ENCODE measurements at regions not wholly inside any gene's neighbourhood (a gene's known extent, or its start where the extent isn't known, plus 50 kb on each side); places are given as distances from the start of the nearest gene placed in this dataset.

- H3K9me3 ChIP-seq (replicated peaks; ENCODE audit: control insufficient read depth, insufficient read depth, low read length), result no peaks in the 10 kb centered on the region
- dilution Hi-C loops (cut with MboI; ENCODE audit: extremely low pct_ligation_motif_present, low sequenced_read_pairs), result no loop called here
- no TSS peak for BruUV-seq (replicated peaks)
- H3K36me3 ChIP-seq (ENCODE audit: control insufficient read depth in 2 of 2, extremely low read depth in 1 of 2, insufficient read depth in 2 of 2, low read length in 2 of 2), result no peaks in the 10 kb centered on the region
- H3K4me2 ChIP-seq (ENCODE audit: insufficient read depth, low read length), result no peak overlapping the region
- no peak overlapping the region for H3K9ac ChIP-seq (replicated peaks; ENCODE audit: extremely low read depth, insufficient read depth, low read length)
- DNase-seq (ENCODE audit: low read depth, low spot score), result no peak
- peaks cover 16% of the 10 kb centered on the region for H3K4me1 ChIP-seq (ENCODE audit: control insufficient read depth, extremely low read depth, insufficient read depth, low read length)
- no peak overlapping the region for H3K27ac ChIP-seq (ENCODE audit: insufficient read depth, low read depth, low read length)
- ChIA-PET CTCF (interaction anchor here (1.5 kb wide), 1 partner anchor 52 kb away, joined by 3 read pairs; no protein-coding TSS in a partner anchor), POLR2A (no interaction called here)
- no peak for TF ChIP-seq MYC (IDR thresholded peaks at IDR 0.05; ENCODE audit: low read depth, low read length)
- TF ChIP-seq MAX (IDR thresholded peaks at IDR 0.05; ENCODE audit: insufficient read depth, insufficient read length), result no peak
- no peak for TF ChIP-seq POLR2AphosphoS5 (IDR thresholded peaks at IDR 0.05; ENCODE audit: insufficient read depth, low read depth, low read length)
- TF ChIP-seq JUN (IDR thresholded peaks at IDR 0.05; ENCODE audit: borderline replicate concordance, insufficient read depth, insufficient read length, low read depth), result no peak
- no peak for TF ChIP-seq GATA2 (IDR thresholded peaks at IDR 0.05; ENCODE audit: insufficient read depth, insufficient read length, low read depth, low read length)
- TF ChIP-seq FOS (IDR thresholded peaks at IDR 0.05; ENCODE audit: borderline replicate concordance, insufficient read depth, low read length), result no peak
- no peak for TF ChIP-seq POLR2A (IDR thresholded peaks at IDR 0.05; ENCODE audit: low read depth, low read length)
- FAIRE-seq, result no peak
- intact Hi-C loops (cut with micrococcal nuclease), result no loop called here
- H4K20me1 ChIP-seq (replicated peaks; ENCODE audit: control insufficient read depth, extremely low read depth, insufficient read depth, low read length), result no peaks in the 10 kb centered on the region
- H3K79me2 ChIP-seq (ENCODE audit: control insufficient read depth, insufficient read depth, low read length), result no peaks in the 10 kb centered on the region
- no peak overlapping the region for H3K4me3 ChIP-seq (replicated peaks in 1 of 3; ENCODE audit: insufficient read depth in 1 of 3, low read depth in 1 of 3, low read length in 3 of 3)
- H2AFZ ChIP-seq (ENCODE audit: low read depth, low read length), result no peak overlapping the region
- no peaks in the 10 kb centered on the region for H3K27me3 ChIP-seq (ENCODE audit: control insufficient read depth in 2 of 2, insufficient read depth in 2 of 2, low read length in 2 of 2)
- H3K9me1 ChIP-seq (replicated peaks; ENCODE audit: control insufficient read depth, extremely low read depth, insufficient read depth, low read length), result no peaks in the 10 kb centered on the region
Measured at GRCh38 chr5:135273212-135273611, 125.8 kb downstream of the MACROH2A1 start.

- DNase-seq (ENCODE audit: low read depth, low spot score) (no peak), FAIRE-seq (no peak)
- ChIA-PET CTCF (no interaction called here), POLR2A (no interaction called here)
- Histone ChIP-seq H3K4me3 (replicated peaks in 1 of 3; ENCODE audit: insufficient read depth in 1 of 3, low read depth in 1 of 3, low read length in 3 of 3) (no peak overlapping the region), H3K9ac (replicated peaks; ENCODE audit: extremely low read depth, insufficient read depth, low read length) (no peak overlapping the region), H3K9me3 (replicated peaks; ENCODE audit: control insufficient read depth, insufficient read depth, low read length) (no peaks in the 10 kb centered on the region), H3K27ac (ENCODE audit: insufficient read depth, low read depth, low read length) (no peak overlapping the region), H4K20me1 (replicated peaks; ENCODE audit: control insufficient read depth, extremely low read depth, insufficient read depth, low read length) (no peaks in the 10 kb centered on the region), H3K9me1 (replicated peaks; ENCODE audit: control insufficient read depth, extremely low read depth, insufficient read depth, low read length) (no peaks in the 10 kb centered on the region), H3K27me3 (ENCODE audit: control insufficient read depth in 2 of 2, insufficient read depth in 2 of 2, low read length in 2 of 2) (no peaks in the 10 kb centered on the region), H2AFZ (ENCODE audit: low read depth, low read length) (no peak overlapping the region), H3K79me2 (ENCODE audit: control insufficient read depth, insufficient read depth, low read length) (no peaks in the 10 kb centered on the region), H3K4me1 (ENCODE audit: control insufficient read depth, extremely low read depth, insufficient read depth, low read length) (peaks cover 16% of the 10 kb centered on the region), H3K36me3 (ENCODE audit: control insufficient read depth in 2 of 2, extremely low read depth in 1 of 2, insufficient read depth in 2 of 2, low read length in 2 of 2) (no peaks in the 10 kb centered on the region), H3K4me2 (ENCODE audit: insufficient read depth, low read length) (no peak overlapping the region)
- intact Hi-C loops (cut with micrococcal nuclease), result no loop called here
- BruUV-seq (replicated peaks), result no TSS peak
- no peak for TF ChIP-seq CTCF (IDR thresholded peaks at IDR 0.05; ENCODE audit: extremely low read depth in 1 of 2, insufficient read depth in 1 of 2, low read depth in 1 of 2, low read length in 2 of 2)
- TF ChIP-seq MYC (IDR thresholded peaks at IDR 0.05; ENCODE audit: low read depth, low read length), result no peak
- no peak for TF ChIP-seq MAX (IDR thresholded peaks at IDR 0.05; ENCODE audit: insufficient read depth, insufficient read length)
- no peak for TF ChIP-seq JUN (IDR thresholded peaks at IDR 0.05; ENCODE audit: borderline replicate concordance, insufficient read depth, insufficient read length, low read depth)
- TF ChIP-seq EZH2 (IDR thresholded peaks at IDR 0.05; ENCODE audit: borderline replicate concordance, low read depth, low read length, severe bottlenecking), result no peak
- no peak for TF ChIP-seq FOS (IDR thresholded peaks at IDR 0.05; ENCODE audit: borderline replicate concordance, insufficient read depth, low read length)
- TF ChIP-seq POLR2A (IDR thresholded peaks at IDR 0.05; ENCODE audit: low read depth, low read length), result no peak
- TF ChIP-seq POLR2AphosphoS5 (IDR thresholded peaks at IDR 0.05; ENCODE audit: insufficient read depth, low read depth, low read length), result no peak
- no peak for TF ChIP-seq GATA2 (IDR thresholded peaks at IDR 0.05; ENCODE audit: insufficient read depth, insufficient read length, low read depth, low read length)
- dilution Hi-C loops (cut with MboI; ENCODE audit: extremely low pct_ligation_motif_present, low sequenced_read_pairs), result no loop called here
Measured at GRCh38 chr5:135272311-135272805, 126.7 kb downstream of the MACROH2A1 start.
